Peyer's patch (tissue), 4 donors: ENCODE measurements at regions not wholly inside any gene's neighbourhood (a gene's known extent, or its start where the extent isn't known, plus 50 kb on each side); places are given as distances from the start of the nearest gene placed in this dataset.

Experiments
- DNase-seq, 3 donors: peaks; one replicate each; pipeline ENCODE4 v3.0.0-alpha.2; 2017 to 2019
- H3K27ac ChIP-seq, 4 donors: fragments of 200-600 bp; sonication (generic); one replicate each; pipeline ENCODE4 v1.5.1; 2016 to 2019
- H3K27me3 ChIP-seq, 2 donors: fragments of 200-600 bp; sonication (generic); one replicate each; pipeline ENCODE4 v1.5.1; 2019
- H3K36me3 ChIP-seq, 3 donors: fragments of 200-600 bp; sonication (generic); one replicate each; pipeline ENCODE4 v1.5.1; 2016 to 2019
- H3K4me1 ChIP-seq, 4 donors: fragments of 200-600 bp; sonication (generic); one replicate each; pipeline ENCODE4 v1.5.1; 2016 to 2019
- H3K4me3 ChIP-seq, 4 donors: fragments of 200-600 bp; sonication (generic); 1 replicate in 3 of 4; 2 replicates in 1 of 4; pipeline ENCODE4 v1.5.1; 2016 to 2019; ENCODE audit warnings: mild to moderate bottlenecking in 1 of 4
- H3K9me3 ChIP-seq, 4 donors: fragments of 200-600 bp; sonication (generic); one replicate each; pipeline ENCODE4 v1.5.1; 2016 to 2019; ENCODE audit warnings: mild to moderate bottlenecking in 1 of 4
- CTCF ChIP-seq, 6 experiments: fragments of 450-650 bp in 4 of 6; fragments of 200-600 bp in 2 of 6; sonication (generic) in 1 of 6; IDR thresholded peaks; one replicate each; pipeline ENCODE4 v1.5.1; 2017 to 2019; ENCODE audit warnings: antibody characterized with exemption in 6 of 6, mild to moderate bottlenecking in 3 of 6, moderate library complexity in 1 of 6
- POLR2A ChIP-seq, 2 donors: fragments of 450-650 bp; IDR thresholded peaks; one replicate each; pipeline ENCODE4 v1.5.1; 2017; ENCODE audit warnings: antibody characterized with exemption in 2 of 2, mild to moderate bottlenecking in 2 of 2, moderate library complexity in 2 of 2

DNA sequence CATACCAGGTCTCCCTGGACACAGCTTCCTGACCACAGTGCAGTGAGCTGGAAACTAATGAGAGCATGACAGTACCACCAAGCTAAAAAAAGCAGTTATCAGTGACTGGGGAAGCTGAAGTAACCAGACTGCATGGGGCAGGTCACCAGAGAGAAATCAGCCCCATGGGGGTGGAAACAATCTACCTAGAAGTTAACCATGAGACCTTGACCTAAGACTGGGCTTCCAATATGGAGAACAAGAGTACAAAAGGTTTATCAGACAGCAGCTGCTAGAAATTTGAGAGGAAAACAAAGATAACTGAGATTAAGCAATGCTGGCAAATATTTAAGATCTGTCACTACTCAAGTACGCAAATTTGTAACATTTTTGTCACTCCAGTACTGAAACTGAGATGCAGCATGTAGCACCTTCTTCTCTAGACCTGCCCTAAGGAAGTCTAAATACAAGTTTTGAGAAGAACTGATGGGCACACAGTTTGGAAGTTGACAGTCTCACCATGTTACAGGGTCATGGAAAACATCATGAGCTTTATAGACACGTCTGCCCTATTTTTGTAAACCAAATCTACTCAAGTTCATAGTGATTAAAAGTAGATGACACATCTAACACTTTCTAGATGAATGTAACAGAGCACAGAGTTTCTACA lies 2641.8 kb upstream of the PCDH20 start:
- H3K4me3 ChIP-seq = no peak overlapping the region

GRCh38 chr13:64054321-64054720 lies 2638.7 kb upstream of the PCDH20 start:
- H3K4me3 ChIP-seq = no peak overlapping the region
- TF ChIP-seq POLR2A (IDR thresholded peaks at IDR 0.05) = no peak
- no peak for TF ChIP-seq CTCF (IDR thresholded peaks at IDR 0.05)
- no peaks in the 10 kb centered on the region for H3K27me3 ChIP-seq
- H3K27ac ChIP-seq = no peak overlapping the region
- no peaks in the 10 kb centered on the region for H3K36me3 ChIP-seq
- H3K4me1 ChIP-seq = no peaks in the 10 kb centered on the region
- H3K9me3 ChIP-seq = no peaks in the 10 kb centered on the region
- no peak for DNase-seq

More for the DNA sequence above, 2641.8 kb upstream of the PCDH20 start:
- TF ChIP-seq CTCF (IDR thresholded peaks at IDR 0.05) (no peak), POLR2A (IDR thresholded peaks at IDR 0.05) (no peak)
- H3K27me3 ChIP-seq = no peaks in the 10 kb centered on the region
- H3K9me3 ChIP-seq = no peaks in the 10 kb centered on the region
- DNase-seq = no peak
- no peaks in the 10 kb centered on the region for H3K4me1 ChIP-seq
- H3K27ac ChIP-seq = no peak overlapping the region
- no peaks in the 10 kb centered on the region for H3K36me3 ChIP-seq

DNA sequence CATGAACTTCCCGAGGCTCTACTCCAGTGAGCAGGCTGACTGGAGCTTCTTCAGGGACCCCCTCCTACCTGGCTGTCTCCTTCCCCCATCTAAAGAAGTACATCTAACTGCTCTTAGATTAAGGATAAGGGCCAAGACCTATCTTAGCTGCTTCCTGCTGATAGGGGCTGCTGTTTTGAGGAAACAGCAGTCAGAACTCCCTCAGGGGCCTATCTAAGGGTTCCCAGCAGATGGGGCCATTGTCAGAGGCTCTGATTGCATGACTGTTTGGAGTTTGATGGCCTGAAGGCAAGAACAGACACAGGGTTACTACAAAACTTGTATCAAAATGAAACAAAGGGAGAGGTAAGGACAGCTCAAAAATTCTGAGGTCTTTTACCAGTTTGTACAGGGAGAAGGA lies 2636.9 kb upstream of the PCDH20 start:
- no peaks in the 10 kb centered on the region for H3K4me1 ChIP-seq
- H3K27ac ChIP-seq = no peak overlapping the region
- DNase-seq = no peak
- no peaks in the 10 kb centered on the region for H3K9me3 ChIP-seq
- H3K27me3 ChIP-seq = no peaks in the 10 kb centered on the region
- TF ChIP-seq POLR2A (IDR thresholded peaks at IDR 0.05) (no peak), CTCF (IDR thresholded peaks at IDR 0.05) (no peak)
- H3K4me3 ChIP-seq = no peak overlapping the region
- H3K36me3 ChIP-seq = no peaks in the 10 kb centered on the region

- TF ChIP-seq POLR2A (IDR thresholded peaks at IDR 0.05) (no peak), CTCF (IDR thresholded peaks at IDR 0.05) (no peak)
- H3K4me3 ChIP-seq = no peak overlapping the region
- no peaks in the 10 kb centered on the region for H3K4me1 ChIP-seq
- H3K9me3 ChIP-seq = no peaks in the 10 kb centered on the region
- no peaks in the 10 kb centered on the region for H3K36me3 ChIP-seq
- no peak overlapping the region for H3K27ac ChIP-seq
- no peaks in the 10 kb centered on the region for H3K27me3 ChIP-seq
- DNase-seq = no peak
These were observed 2635.6 kb upstream of the PCDH20 start for GRCh38 chr13:64051278-64051677.

DNA sequence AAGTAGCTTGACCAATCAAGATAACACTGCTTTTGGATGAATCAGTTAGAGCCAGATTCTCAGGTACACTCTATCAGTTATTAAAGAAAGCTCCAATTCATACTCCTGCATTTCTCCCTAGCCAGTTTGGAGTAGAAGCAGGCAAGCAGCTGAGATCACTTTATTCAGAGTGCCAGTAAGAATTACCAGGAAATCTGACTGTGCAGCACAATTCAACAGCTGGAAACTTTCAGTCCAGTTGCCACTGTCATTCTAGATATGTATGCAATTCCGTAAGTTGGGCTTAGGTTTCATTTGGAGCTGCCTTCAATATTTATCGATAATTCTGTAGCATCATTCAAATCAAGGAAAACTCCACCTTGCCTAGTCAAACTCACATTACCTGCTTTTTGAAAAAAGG lies 2625.6 kb upstream of the PCDH20 start:
- TF ChIP-seq POLR2A (IDR thresholded peaks at IDR 0.05) = no peak
- TF ChIP-seq CTCF (IDR thresholded peaks at IDR 0.05) = no peak
- no peaks in the 10 kb centered on the region for H3K27me3 ChIP-seq

DNA sequence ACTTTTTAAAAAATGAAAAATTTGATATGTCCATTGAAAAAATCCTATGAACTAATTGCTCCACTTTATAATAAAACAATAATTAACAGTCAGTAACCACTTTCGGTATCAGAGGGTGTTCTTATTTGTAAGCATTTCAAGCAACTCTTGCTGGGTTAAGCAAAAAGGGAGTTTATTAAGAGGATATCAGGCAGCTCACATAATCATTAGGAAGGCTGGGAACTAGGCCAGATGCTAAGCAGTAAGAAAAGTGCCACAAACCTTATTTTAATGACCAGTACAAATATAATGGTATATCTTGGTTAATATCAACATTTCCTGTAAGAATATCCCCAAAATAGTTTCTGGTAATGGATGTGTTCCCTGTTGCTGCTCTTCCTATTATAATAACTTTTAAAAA lies 2618.3 kb upstream of the PCDH20 start:
- no peak overlapping the region for H3K27ac ChIP-seq
- TF ChIP-seq POLR2A (IDR thresholded peaks at IDR 0.05) (no peak), CTCF (IDR thresholded peaks at IDR 0.05) (no peak)
- H3K36me3 ChIP-seq = no peaks in the 10 kb centered on the region
- H3K4me3 ChIP-seq = no peak overlapping the region
- H3K9me3 ChIP-seq = no peaks in the 10 kb centered on the region
- no peaks in the 10 kb centered on the region for H3K27me3 ChIP-seq
- H3K4me1 ChIP-seq = no peaks in the 10 kb centered on the region
- DNase-seq = no peak

More for the DNA sequence above, 2625.6 kb upstream of the PCDH20 start:
- Histone ChIP-seq H3K36me3 (no peaks in the 10 kb centered on the region), H3K27ac (no peak overlapping the region), H3K9me3 (no peaks in the 10 kb centered on the region), H3K4me1 (no peaks in the 10 kb centered on the region), H3K4me3 (no peak overlapping the region)
- no peak for DNase-seq
